ENCODE measurements at regions not wholly inside any gene's neighbourhood (a gene's known extent, or its start where the extent isn't known, plus 50 kb on each side); places are given as distances from the start of the nearest gene placed in this dataset.

DNA sequence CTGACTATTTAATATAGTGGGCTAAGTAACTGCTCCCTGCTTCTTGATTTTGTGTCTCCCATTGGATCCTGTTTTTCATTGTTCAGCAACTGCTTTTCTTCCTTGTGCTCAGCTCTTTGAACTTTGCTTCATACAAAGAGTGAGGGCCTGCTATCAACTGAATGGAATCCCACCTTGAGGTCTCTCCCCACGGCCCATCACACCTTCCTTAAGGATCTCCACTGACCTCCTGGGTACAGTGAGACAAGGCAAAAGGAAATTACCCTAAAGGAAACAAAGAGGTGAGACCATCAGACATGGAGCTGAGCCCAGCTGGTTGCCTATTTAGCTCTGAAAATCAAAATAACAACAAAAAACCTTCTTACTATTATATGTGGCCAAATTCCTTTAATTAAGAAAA lies 91.3 kb upstream of the RPL34 start:
- POLR2A ChIA-PET: no interaction called here
- DNase-seq (ENCODE audit: low read depth, low spot score) (no peak), FAIRE-seq (no peak)
- Histone ChIP-seq H3K4me2 (ENCODE audit: insufficient read depth, low read length) (no peak overlapping the region), H3K27ac (ENCODE audit: insufficient read depth, low read depth, low read length) (no peak overlapping the region), H3K9me1 (replicated peaks; ENCODE audit: control insufficient read depth, extremely low read depth, insufficient read depth, low read length) (no peaks in the 10 kb centered on the region), H2AFZ (ENCODE audit: low read depth, low read length) (no peak overlapping the region), H3K36me3 (ENCODE audit: control insufficient read depth in 2 of 2, extremely low read depth in 1 of 2, insufficient read depth in 2 of 2, low read length in 2 of 2) (no peaks in the 10 kb centered on the region), H3K4me1 (ENCODE audit: control insufficient read depth, extremely low read depth, insufficient read depth, low read length) (peaks cover 3% of the 10 kb centered on the region), H3K9me3 (replicated peaks; ENCODE audit: control insufficient read depth, insufficient read depth, low read length) (no peaks in the 10 kb centered on the region), H3K79me2 (ENCODE audit: control insufficient read depth, insufficient read depth, low read length) (no peaks in the 10 kb centered on the region), H3K27me3 (ENCODE audit: control insufficient read depth in 2 of 2, insufficient read depth in 2 of 2, low read length in 2 of 2) (no peaks in the 10 kb centered on the region), H4K20me1 (replicated peaks; ENCODE audit: control insufficient read depth, extremely low read depth, insufficient read depth, low read length) (no peaks in the 10 kb centered on the region), H3K4me3 (replicated peaks in 1 of 3; ENCODE audit: insufficient read depth in 1 of 3, low read depth in 1 of 3, low read length in 3 of 3) (no peak overlapping the region), H3K9ac (replicated peaks; ENCODE audit: extremely low read depth, insufficient read depth, low read length) (no peak overlapping the region)
- BruUV-seq (replicated peaks): no TSS peak
- CTCF ChIA-PET: interaction anchor here (0.7 kb wide), 1 partner anchor 10 kb away, joined by 3 read pairs; no protein-coding TSS in a partner anchor
- intact Hi-C loops (cut with micrococcal nuclease): no loop called here
- dilution Hi-C loops (cut with MboI; ENCODE audit: extremely low pct_ligation_motif_present, low sequenced_read_pairs): no loop called here
- TF ChIP-seq MYC (IDR thresholded peaks at IDR 0.05; ENCODE audit: low read depth, low read length) (no peak), POLR2A (IDR thresholded peaks at IDR 0.05; ENCODE audit: low read depth, low read length) (no peak), POLR2AphosphoS5 (IDR thresholded peaks at IDR 0.05; ENCODE audit: insufficient read depth, low read depth, low read length) (no peak), EZH2 (IDR thresholded peaks at IDR 0.05; ENCODE audit: borderline replicate concordance, low read depth, low read length, severe bottlenecking) (no peak), JUN (IDR thresholded peaks at IDR 0.05; ENCODE audit: borderline replicate concordance, insufficient read depth, insufficient read length, low read depth) (no peak), FOS (IDR thresholded peaks at IDR 0.05; ENCODE audit: borderline replicate concordance, insufficient read depth, low read length) (no peak), GATA2 (IDR thresholded peaks at IDR 0.05; ENCODE audit: insufficient read depth, insufficient read length, low read depth, low read length) (no peak)
- TF ChIP-seq, protein P1, sequence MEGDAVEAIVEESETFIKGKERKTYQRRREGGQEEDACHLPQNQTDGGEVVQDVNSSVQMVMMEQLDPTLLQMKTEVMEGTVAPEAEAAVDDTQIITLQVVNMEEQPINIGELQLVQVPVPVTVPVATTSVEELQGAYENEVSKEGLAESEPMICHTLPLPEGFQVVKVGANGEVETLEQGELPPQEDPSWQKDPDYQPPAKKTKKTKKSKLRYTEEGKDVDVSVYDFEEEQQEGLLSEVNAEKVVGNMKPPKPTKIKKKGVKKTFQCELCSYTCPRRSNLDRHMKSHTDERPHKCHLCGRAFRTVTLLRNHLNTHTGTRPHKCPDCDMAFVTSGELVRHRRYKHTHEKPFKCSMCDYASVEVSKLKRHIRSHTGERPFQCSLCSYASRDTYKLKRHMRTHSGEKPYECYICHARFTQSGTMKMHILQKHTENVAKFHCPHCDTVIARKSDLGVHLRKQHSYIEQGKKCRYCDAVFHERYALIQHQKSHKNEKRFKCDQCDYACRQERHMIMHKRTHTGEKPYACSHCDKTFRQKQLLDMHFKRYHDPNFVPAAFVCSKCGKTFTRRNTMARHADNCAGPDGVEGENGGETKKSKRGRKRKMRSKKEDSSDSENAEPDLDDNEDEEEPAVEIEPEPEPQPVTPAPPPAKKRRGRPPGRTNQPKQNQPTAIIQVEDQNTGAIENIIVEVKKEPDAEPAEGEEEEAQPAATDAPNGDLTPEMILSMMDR (IDR thresholded peaks at IDR 0.05; ENCODE audit: extremely low read depth in 1 of 2, insufficient read depth in 1 of 2, low read depth in 1 of 2, low read length in 2 of 2): no peak
- TF ChIP-seq, protein P2, sequence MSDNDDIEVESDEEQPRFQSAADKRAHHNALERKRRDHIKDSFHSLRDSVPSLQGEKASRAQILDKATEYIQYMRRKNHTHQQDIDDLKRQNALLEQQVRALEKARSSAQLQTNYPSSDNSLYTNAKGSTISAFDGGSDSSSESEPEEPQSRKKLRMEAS (IDR thresholded peaks at IDR 0.05; ENCODE audit: insufficient read depth, insufficient read length): no peak

All from endothelial cell of umbilical vein (primary cell).